K562 (cell line): ENCODE measurements at regions not wholly inside any gene's neighbourhood (a gene's known extent, or its start where the extent isn't known, plus 50 kb on each side); places are given as distances from the start of the nearest gene placed in this dataset.

ENCODE experiments used
- ATAC-seq: fragments of 200-7000 bp; cut with Tn5 transposase; 3 replicates; pipeline ENCODE4 v1.9.1; 2020; ENCODE audit warnings: moderate library complexity
- BruUV-seq: library from RNA; stranded (reverse); fragments of 400-500 nt; replicated peaks from 2 replicates; lab custom pipeline; 2021; lab: Mats Ljungman, UMichigan
- CTCF ChIA-PET: fragments of 300-600 bp; formaldehyde crosslinking; extraction: SDS; loops from one replicate; lab custom pipeline; 2021; ENCODE audit warnings: low intra/inter-chr PET ratio; lab: Yijun Ruan, JAX
- POLR2A ChIA-PET: fragments of 300-600, 350-650 bp; sonication (Branson Sonifier 250); formaldehyde crosslinking; extraction: SDS; loops from one replicate; lab custom pipeline; 2021; ENCODE audit warnings: antibody characterized with exemption, inconsistent platforms; lab: Yijun Ruan, JAX
- DNase-seq, 4 experiments: peaks; one replicate each; pipeline versions ENCODE4 v3.0.0 to v3.0.0-alpha.2; 2011 to 2018; ENCODE audit warnings: low spot score in 3 of 4, mixed read lengths in 3 of 4; ENCODE audit errors: extremely low read depth in 1 of 4
- FAIRE-seq: peaks from 2 replicates; lab custom pipeline; 2011; peaks lifted over from hg19 to GRCh38; lab: Jason Lieb, UNC
- H2AFZ ChIP-seq: 2 replicates; pipeline ENCODE4 v1.6.0; 2011; ENCODE audit warnings: low read depth, low read length, control low read depth, inconsistent platforms
- H3K27ac ChIP-seq: fragments of 200-600 bp; 3 replicates; pipeline ENCODE4 v1.8.0; 2011; ENCODE audit warnings: low read depth, mild to moderate bottlenecking, control low read depth, inconsistent platforms, low read length, moderate library complexity, mixed read lengths; ENCODE audit errors: extremely low read depth
- H3K27me3 ChIP-seq, 2 experiments: fragments of 300-600 bp in 1 of 2; 2 replicates in 1 of 2; 3 replicates in 1 of 2; pipeline versions ENCODE4 v1.6.0 to v1.8.0; 2011; ENCODE audit warnings: inconsistent platforms in 2 of 2, low read length in 2 of 2, mild to moderate bottlenecking in 1 of 2, mixed read lengths in 1 of 2, moderate library complexity in 1 of 2; ENCODE audit not compliant: control insufficient read depth in 2 of 2, insufficient read depth in 2 of 2
- H3K36me3 ChIP-seq: fragments of 300-600 bp; 3 replicates; pipeline ENCODE4 v1.8.0; 2011; ENCODE audit warnings: mild to moderate bottlenecking, low read length, inconsistent platforms; ENCODE audit not compliant: control insufficient read depth, insufficient read depth
- H3K4me1 ChIP-seq, 2 experiments: fragments of 200-600 bp in 1 of 2; replicated peaks in 1 of 2; 2 replicates in 1 of 2; 3 replicates in 1 of 2; pipeline versions ENCODE4 v1.5.1 to v1.8.0; 2011; ENCODE audit warnings: inconsistent platforms in 2 of 2, low read length in 2 of 2, mild to moderate bottlenecking in 1 of 2, mixed read lengths in 1 of 2, moderate library complexity in 1 of 2; ENCODE audit not compliant: control insufficient read depth in 2 of 2, insufficient read depth in 2 of 2
- H3K4me2 ChIP-seq: 2 replicates; pipeline ENCODE4 v1.6.1; 2011; ENCODE audit warnings: low read length, control low read depth, inconsistent platforms, mixed read lengths; ENCODE audit not compliant: insufficient read depth
- H3K4me3 ChIP-seq: fragments of 200-600 bp; sonication (generic), shearing (Covaris generic); 2 replicates; pipeline ENCODE4 v1.5.1; 2016; ENCODE audit warnings: control low read depth, inconsistent platforms
- H3K79me2 ChIP-seq: fragments of 200-600 bp; 3 replicates; pipeline ENCODE4 v1.8.0; 2011; ENCODE audit warnings: low read length, inconsistent platforms; ENCODE audit not compliant: control insufficient read depth, insufficient read depth
- H3K9ac ChIP-seq, 2 experiments: 2 replicates each; pipeline versions ENCODE4 v1.6.0 to v1.6.1; 2011; ENCODE audit warnings: low read depth in 2 of 2, low read length in 2 of 2, control low read depth in 1 of 2, inconsistent platforms in 1 of 2, mild to moderate bottlenecking in 1 of 2, mixed read lengths in 1 of 2; ENCODE audit not compliant: insufficient read depth in 1 of 2
- H3K9me1 ChIP-seq: one replicate; pipeline ENCODE4 v1.6.0; 2011; ENCODE audit warnings: inconsistent platforms, mild to moderate bottlenecking, low read length, moderate library complexity; ENCODE audit not compliant: control insufficient read depth, insufficient read depth
- H3K9me3 ChIP-seq: replicated peaks from 2 replicates; pipeline ENCODE4 v1.5.1; 2011; ENCODE audit warnings: low read depth, low read length, inconsistent platforms; ENCODE audit not compliant: control insufficient read depth, insufficient read depth
- H4K20me1 ChIP-seq: replicated peaks from 2 replicates; pipeline ENCODE4 v1.6.1; 2011; ENCODE audit warnings: low read length, inconsistent platforms, mixed read lengths; ENCODE audit not compliant: control insufficient read depth, insufficient read depth
- HEY1 ChIP-seq: fragments of 250-450 bp; sonication (Bioruptor Pico); IDR thresholded peaks from 2 replicates; pipeline ENCODE4 v1.5.0; 2020; ENCODE audit warnings: mild to moderate bottlenecking, moderate library complexity, borderline replicate concordance
- MEIS2 ChIP-seq: fragments of 450-650 bp; IDR thresholded peaks from 2 replicates; pipeline ENCODE4 v1.6.1; 2014; ENCODE audit warnings: mild to moderate bottlenecking; ENCODE audit not compliant: partially characterized antibody
- TEAD2 ChIP-seq: fragments of 450-650 bp; IDR thresholded peaks from 2 replicates; pipeline ENCODE4 v1.6.1; 2016; ENCODE audit warnings: missing genetic modification characterization, control low read depth, missing compliant biosample characterization
- WGBS: fragments of 100-300 bp; shearing (Covaris generic); methylation state at CpG from one replicate; pipeline ENCODE4 v1.1.6; 2016; ENCODE audit warnings: low coverage, mixed read lengths; ENCODE audit not compliant: insufficient coverage; ENCODE audit errors: missing lambda C conversion rate; 5-methylcytosine and 5-hydroxymethylcytosine counted together
- in situ Hi-C: fragments of 300-500 bp; cut with MboI; formaldehyde crosslinking; loops from 4 replicates; pipeline ENCODE4 v1.15.0; 2018; ENCODE audit warnings: inconsistent platforms, mixed read lengths
- intact Hi-C: fragments of 100-400 bp; cut with micrococcal nuclease; formaldehyde crosslinking; loops from 2 replicates; pipeline ENCODE4 v1.14.2; 2022
- TF ChIP-seq, protein P1 (sequence below), 2 experiments: fragments of 450-650 bp; formaldehyde crosslinking in 1 of 2; IDR thresholded peaks; 2 replicates each; pipeline versions ENCODE4 v1.4.0 to v1.6.1; 2014 to 2020; ENCODE audit warnings: mild to moderate bottlenecking in 2 of 2, borderline replicate concordance in 1 of 2, low read depth in 1 of 2
- TF ChIP-seq, protein P2 (sequence below), 2 experiments: fragments of 450-650 bp; conservative IDR thresholded peaks; 2 replicates each; pipeline ENCODE4 v1.6.1; 2017; ENCODE audit warnings: mild to moderate bottlenecking in 2 of 2, moderate library complexity in 2 of 2

GRCh38 chr18:40672590-40672989 is 1282.4 kb upstream of the PIK3C3 start:
- no peaks in the 10 kb centered on the region for H3K9me1 ChIP-seq
- no peaks in the 10 kb centered on the region for H3K27me3 ChIP-seq
- no peaks in the 10 kb centered on the region for H3K4me1 ChIP-seq
- intact Hi-C loops = no loop called here
- TF ChIP-seq, protein P1, sequence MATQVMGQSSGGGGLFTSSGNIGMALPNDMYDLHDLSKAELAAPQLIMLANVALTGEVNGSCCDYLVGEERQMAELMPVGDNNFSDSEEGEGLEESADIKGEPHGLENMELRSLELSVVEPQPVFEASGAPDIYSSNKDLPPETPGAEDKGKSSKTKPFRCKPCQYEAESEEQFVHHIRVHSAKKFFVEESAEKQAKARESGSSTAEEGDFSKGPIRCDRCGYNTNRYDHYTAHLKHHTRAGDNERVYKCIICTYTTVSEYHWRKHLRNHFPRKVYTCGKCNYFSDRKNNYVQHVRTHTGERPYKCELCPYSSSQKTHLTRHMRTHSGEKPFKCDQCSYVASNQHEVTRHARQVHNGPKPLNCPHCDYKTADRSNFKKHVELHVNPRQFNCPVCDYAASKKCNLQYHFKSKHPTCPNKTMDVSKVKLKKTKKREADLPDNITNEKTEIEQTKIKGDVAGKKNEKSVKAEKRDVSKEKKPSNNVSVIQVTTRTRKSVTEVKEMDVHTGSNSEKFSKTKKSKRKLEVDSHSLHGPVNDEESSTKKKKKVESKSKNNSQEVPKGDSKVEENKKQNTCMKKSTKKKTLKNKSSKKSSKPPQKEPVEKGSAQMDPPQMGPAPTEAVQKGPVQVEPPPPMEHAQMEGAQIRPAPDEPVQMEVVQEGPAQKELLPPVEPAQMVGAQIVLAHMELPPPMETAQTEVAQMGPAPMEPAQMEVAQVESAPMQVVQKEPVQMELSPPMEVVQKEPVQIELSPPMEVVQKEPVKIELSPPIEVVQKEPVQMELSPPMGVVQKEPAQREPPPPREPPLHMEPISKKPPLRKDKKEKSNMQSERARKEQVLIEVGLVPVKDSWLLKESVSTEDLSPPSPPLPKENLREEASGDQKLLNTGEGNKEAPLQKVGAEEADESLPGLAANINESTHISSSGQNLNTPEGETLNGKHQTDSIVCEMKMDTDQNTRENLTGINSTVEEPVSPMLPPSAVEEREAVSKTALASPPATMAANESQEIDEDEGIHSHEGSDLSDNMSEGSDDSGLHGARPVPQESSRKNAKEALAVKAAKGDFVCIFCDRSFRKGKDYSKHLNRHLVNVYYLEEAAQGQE (IDR thresholded peaks at IDR 0.05; ENCODE audit: borderline replicate concordance) = no peak
- TF ChIP-seq, protein P1 (CRISPR knock-in tag; IDR thresholded peaks at IDR 0.05; ENCODE audit: low read depth) = no peak
- no peak for TF ChIP-seq MEIS2
- TF ChIP-seq, protein P2, sequence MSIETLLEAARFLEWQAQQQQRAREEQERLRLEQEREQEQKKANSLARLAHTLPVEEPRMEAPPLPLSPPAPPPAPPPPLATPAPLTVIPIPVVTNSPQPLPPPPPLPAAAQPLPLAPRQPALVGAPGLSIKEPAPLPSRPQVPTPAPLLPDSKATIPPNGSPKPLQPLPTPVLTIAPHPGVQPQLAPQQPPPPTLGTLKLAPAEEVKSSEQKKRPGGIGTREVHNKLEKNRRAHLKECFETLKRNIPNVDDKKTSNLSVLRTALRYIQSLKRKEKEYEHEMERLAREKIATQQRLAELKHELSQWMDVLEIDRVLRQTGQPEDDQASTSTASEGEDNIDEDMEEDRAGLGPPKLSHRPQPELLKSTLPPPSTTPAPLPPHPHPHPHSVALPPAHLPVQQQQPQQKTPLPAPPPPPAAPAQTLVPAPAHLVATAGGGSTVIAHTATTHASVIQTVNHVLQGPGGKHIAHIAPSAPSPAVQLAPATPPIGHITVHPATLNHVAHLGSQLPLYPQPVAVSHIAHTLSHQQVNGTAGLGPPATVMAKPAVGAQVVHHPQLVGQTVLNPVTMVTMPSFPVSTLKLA (conservative IDR thresholded peaks at IDR 0.05) = no peak
- no peak for TF ChIP-seq HEY1 (CRISPR knock-in tag)
- no peak for TF ChIP-seq TEAD2 (tag)
- DNase-seq (no peak), ATAC-seq (no peak), FAIRE-seq (no peak)
- no peak overlapping the region for H3K27ac ChIP-seq
- in situ Hi-C loops = no loop called here
- no peaks in the 10 kb centered on the region for H4K20me1 ChIP-seq
- H3K4me3 ChIP-seq = no peak overlapping the region
- CTCF ChIA-PET = no interaction called here
- 2% methylated on average over 4 of the region's 4 CpGs for WGBS
- no TSS peak for BruUV-seq
- POLR2A ChIA-PET = no interaction called here
- no peak overlapping the region for H2AFZ ChIP-seq
- H3K9ac ChIP-seq = no peak overlapping the region
- no peaks in the 10 kb centered on the region; the same call in 1 of the 2 replicates for H3K9me3 ChIP-seq
- no peak overlapping the region for H3K4me2 ChIP-seq
- H3K36me3 ChIP-seq = no peaks in the 10 kb centered on the region
- H3K79me2 ChIP-seq = no peaks in the 10 kb centered on the region
